ENCODE measurements at regions not wholly inside any gene's neighbourhood (a gene's known extent, or its start where the extent isn't known, plus 50 kb on each side); places are given as distances from the start of the nearest gene placed in this dataset.

DNA sequence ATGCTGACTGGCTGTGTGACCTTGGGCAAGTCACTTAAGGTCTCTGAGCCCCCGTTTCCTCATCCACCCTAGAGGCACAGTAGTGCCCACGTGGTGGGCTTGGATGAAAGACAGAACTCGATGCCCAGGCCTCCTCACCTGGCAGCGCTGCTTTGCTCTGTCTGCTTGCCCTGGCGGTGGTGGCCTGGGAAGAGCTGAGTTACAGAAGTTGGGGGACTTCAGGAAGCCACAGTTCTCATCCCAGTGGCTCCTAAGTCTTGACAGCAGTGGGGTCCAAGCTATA, 171.5 kb upstream of the IER5L start:
- no peak for DNase-seq

DNA sequence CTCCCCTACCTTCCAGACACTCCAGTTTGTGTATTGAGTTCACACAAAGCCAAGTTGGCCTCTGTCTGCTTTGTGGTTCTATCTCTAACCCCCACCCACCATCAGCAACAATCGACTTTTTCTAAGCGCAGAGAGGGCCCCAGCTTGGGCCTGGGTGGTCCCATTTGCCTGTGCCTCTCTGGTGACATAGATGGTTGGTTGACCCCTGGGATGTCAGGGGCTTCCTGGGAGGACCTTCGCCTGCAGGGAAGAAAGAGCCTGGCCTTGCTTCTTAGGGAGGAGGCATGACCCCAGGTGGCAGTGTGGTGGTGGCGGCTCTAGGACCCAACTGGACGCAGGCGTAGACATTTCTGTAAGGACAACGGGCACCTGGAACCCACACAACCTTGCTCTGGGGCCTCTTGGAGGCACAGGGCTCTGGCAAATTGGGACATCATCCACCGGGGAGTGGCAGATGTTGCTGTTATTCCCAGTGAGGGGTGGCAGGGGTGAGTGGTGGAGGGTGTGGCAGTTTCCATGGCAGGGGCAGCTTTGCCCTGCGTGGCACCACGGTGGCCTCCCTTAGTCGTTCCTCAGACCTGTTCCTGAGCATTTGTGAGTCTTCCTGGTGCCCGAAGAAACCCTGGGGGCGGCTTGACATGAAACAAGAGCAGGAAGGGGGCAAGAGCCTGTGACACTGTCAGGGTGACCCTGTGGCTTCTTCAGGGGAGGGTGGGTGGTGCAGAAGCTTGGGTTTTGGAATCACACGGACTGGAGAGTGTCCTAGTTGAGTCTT, 171.0 kb upstream of the IER5L start:
- DNase-seq, result no peak

DNA sequence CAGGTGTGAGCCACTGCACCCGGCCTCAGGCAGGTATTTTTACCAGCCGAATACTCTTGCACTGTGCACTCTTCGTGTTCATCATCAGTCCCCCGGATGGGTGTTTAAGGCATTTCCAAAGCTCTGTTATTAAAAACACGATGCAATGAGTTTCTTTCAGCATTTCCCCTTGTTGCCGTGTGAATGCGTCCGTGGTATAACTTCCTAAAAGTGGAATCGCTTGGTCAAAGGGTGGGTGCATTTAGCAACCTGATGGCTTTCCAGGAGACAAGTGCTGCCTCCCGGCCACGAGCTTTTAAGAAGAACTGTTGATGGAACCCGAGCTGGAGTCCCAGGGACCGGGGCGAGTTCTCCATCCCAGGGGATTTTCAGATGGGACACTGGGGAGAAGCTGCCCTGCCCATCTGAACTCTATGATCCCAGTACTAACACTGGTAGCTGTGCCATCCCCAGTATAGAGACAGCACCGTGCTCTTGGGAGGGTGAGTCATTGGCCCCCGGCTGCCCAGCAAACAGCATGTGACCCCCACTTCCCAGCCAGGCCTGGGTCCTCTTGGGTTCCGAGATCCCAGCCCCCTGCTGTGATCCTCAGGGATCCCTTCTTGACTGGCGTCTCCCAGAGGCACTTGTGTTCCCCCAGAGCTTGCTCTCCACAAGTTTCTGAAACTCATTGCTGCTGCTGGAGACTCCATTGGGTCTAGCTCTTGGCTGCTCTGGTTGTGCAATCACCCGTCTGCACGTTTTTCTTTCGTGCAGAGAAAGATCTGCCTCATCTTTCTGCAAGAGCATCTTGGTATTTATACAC, 169.5 kb upstream of the IER5L start:
- no peak for DNase-seq

DNA sequence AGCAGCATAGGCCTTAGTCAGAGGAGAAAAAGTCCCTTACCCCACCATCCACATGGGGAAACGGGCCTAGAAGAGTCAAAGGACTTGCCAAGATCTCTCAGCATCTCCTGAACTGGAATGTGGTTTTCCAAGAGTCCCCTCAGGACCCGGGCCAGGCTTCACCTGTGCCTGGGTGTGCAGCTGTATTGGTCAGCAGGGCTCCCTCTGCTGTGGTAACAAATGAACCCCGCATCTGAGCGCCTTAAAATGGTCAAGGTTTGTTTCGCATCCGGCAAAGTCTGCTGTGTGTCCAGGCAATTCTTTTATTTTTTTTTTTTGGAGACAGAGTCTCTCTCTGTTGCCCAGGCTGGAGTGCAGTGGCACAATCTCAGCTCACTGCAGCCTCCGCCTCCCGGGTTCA, 168.0 kb upstream of the IER5L start:
- DNase-seq, result no peak

DNA sequence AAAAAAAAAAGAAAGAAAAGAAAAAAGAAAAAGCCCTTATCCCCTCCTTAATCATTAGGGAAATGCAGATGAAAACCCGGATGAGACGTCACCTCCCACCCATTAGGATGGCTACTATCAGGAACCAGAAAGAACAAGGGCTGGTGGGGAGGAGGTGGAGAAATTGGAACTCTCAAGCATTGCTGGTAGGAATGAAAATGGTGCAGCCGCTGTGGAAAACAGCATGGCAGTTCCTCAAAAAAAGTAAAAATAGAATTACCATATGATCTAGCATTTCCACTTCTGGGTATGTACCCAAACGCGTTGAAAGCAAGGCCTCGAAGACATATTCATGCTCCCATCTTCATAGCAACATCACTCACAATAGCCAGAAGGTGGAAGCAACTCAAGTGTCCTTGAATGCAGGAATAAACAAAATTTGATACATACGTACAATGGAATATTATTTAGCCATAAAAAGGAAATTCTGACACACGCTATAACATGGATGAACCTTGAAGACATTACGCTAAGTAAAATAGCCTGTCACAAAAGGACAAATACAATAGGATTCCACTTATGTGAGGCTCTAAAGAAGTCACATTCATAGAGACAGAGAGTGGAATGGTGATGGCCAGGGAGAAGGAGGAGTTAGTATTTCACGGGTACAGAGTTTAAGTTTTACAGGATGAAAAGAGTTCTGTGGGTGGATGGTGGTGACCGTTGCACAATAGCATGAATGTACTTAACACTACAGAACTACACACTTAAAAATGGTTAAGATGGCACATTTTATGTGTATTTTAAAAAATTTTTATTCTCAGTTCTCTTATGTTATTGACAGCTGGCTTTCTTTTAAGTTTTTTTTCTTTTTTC, 166.8 kb upstream of the IER5L start:
- peak in 1 of 56 donors; percentile 39 for DNase-seq

DNA sequence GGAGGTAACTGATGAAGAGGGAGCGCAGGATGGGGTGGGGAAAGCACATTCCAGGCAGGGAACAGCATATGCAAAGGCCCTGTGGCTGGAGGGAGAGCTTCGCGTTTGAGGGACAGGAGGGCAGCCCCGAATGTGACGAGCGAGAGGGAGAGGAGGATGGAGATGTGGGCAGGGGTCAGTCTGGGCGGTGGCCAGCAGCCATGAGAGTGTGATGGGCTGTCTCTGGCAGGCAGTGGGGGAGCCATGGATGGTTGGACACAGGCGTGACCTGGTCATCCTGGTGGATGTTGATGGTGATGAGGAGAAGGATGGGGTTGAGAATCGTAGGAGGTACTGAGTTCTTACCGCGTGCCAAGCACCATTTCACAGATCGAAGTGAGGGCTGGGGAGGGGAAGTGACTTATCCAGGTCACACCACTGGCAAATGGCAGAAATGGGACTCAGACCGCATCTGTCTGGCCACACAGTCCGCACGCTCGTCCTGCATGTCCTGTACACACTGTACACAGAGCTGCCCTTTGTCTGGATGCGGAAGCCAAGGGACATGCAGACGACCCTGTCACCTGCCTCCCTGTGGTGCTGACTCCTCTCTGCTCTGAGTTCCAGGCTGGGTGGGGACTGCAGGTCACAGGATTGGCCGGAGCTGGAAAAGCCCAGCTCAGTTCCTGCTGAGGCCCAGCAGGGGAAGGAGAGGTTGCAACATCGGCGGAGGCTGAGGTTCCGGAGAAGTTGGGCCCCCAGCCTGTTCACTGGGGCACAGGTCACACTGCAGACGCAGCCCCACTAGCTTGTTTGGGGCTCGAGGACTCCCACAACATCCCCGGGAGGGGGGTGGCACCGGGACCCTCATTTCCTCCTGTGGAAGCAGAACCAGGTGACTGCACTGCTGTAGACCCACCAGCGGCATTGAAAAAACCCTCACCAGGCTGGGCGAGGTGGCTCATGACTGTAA, 165.6 kb upstream of the IER5L start:
- peak in 23 of 56 donors; percentile 13 to 79 (median 37) for DNase-seq

DNA sequence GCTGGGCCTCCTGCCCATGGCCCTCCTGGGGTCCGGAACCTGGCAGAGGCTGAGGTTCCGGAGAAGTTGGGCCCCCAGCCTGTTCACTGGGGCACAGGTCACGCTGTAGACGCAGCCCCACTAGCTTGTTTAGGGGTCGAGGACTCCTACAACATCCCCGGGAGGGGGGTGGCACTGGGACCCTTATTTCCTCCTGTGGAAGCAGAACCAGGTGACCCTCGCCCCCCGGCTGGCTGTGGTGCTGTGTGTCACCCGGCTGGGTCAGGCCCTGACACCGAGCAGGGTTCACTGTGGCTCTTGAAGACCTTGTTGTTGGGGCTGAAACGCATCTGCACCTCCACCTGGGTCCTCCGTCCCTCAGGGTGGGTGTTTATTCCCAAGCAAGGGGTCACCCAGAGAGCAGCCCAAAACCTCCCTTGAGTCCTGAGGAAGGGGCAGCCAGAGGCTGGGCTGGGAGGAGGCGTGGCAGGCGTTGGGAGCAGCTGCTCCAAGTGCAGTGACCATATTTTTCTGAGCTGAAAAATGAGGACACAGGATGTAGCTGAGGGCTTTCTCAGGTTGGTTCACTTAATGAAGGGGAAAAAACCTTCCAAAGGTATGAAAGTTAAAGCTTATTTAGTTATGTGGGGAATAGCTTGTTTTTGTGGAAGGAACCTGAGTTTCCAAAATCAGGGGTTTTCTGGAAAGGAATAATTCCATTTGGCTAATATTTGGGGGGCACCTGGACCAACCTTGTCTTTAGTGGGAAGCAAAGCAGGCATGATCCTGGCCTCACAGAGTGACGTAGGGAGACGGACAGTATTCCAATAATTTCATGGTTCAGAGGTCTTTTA, 164.7 kb upstream of the IER5L start:
- DNase-seq, result no peak

GRCh38 chr9:129341987-129342348, 163.9 kb upstream of the IER5L start:
- no peak for DNase-seq

DNA sequence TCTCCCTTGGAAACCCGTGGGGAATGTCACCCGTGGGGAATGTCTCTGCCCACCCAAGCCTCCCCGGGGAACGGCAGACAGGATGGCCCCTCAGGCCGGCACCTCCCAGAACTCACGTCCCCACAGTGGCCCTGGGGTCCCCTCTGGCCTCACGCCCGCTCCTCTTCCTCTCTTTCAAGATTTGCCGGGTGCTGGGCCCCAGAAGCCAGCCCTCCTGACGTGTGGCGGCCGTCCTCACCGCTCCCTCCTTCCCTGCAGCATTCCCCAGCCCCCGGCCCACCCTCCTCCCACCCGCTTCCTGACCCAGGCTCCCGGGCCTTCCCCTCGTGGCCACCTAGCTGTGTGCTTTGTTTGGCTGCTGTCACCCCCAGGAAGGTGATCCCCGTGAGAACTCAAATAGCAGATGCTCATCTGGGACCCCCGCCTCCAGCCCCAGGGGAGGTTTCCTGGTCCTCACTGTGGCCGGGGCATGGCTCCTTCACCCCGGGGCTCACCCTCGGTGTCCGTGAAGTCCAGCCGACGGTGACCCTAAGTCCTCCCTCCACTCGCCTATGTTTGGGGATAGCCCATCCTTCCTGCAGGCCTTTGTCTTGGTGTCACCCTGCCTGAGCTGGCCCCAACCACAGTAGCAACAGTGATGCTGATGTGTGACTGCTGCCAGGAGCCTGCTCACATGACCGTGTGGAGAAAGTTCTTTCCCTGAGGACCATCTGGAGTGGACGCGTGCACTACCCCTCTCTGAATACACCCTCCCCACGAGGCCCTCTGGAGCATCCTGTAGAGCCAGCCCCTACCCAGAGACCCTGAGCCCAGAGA, 163.3 kb upstream of the IER5L start:
- DNase-seq, result no peak

- no peak for DNase-seq
These were observed 162.5 kb upstream of the IER5L start for GRCh38 chr9:129340427-129341170.

GRCh38 chr9:129339539-129340157, 161.6 kb upstream of the IER5L start:
- no peak for DNase-seq

GRCh38 chr9:129338724-129339430, 160.8 kb upstream of the IER5L start:
- DNase-seq, result no peak

- DNase-seq, result no peak
These were observed 159.5 kb upstream of the IER5L start for GRCh38 chr9:129337336-129338140.

DNA sequence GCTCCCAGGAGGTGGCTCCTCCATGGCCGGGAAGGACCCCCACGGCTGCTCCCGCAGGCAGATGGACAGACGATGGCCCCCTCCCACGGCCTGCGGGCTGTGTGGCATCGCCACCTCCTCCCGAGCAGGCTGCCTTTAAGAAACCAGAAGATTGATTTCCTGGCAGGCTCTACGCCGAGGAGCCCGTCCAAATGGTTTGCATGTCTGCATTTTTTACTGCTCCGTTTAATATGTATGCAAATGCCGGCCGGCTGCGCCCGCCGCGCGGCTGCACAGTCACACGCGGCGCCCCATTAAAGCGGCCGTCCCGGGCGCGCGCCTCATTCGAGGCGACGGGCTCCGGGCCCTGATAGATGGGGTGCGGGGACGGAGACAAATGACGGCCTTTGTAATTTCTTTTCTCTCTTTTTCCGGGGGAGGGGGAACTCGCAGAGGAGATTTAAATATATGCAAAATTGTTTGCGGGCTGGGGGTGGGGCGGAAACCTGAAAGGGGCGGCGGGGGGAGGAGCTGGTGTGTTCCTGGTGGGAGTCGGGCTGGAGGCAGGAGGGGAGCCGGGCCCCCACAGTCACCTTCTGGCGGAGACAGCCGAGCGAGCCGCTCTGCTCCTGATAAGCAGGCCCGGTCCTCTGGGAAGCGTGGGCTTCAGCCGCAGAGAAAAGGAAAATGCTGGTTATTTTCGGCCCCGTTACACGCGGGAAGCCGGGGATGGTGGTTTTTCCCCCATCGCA, 158.7 kb upstream of the IER5L start:
- DNase-seq, result peak in 20 of 56 donors; percentile 26 to 61 (median 48)

DNA sequence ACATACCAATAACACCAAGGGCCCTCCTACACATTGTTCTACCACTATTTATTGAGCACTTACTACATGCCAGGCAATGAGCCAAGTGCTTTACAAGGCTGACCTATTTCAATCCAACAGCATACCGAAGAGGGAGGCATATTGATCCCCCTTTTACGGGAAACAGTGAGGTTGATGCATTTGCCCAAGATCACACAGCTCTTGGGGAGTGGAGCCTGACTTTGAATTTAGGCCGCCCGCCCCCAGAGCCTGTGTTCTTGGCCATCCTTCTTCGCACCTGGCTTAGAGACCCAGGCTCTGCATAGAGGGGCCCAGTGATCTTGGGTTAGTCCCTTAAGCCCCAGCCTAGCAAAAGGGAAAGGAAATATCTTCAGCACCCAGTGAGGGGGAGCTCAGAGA, 158.1 kb upstream of the IER5L start:
- no peak for DNase-seq
